GM18526 (cell line): ENCODE measurements at regions not wholly inside any gene's neighbourhood (a gene's known extent, or its start where the extent isn't known, plus 50 kb on each side); places are given as distances from the start of the nearest gene placed in this dataset.

Experiments
- POLR2A ChIP-seq: IDR thresholded peaks from 3 replicates; pipeline ENCODE4 v1.6.1; 2011; ENCODE audit not compliant: insufficient read length; ENCODE audit errors: extremely low read depth

DNA sequence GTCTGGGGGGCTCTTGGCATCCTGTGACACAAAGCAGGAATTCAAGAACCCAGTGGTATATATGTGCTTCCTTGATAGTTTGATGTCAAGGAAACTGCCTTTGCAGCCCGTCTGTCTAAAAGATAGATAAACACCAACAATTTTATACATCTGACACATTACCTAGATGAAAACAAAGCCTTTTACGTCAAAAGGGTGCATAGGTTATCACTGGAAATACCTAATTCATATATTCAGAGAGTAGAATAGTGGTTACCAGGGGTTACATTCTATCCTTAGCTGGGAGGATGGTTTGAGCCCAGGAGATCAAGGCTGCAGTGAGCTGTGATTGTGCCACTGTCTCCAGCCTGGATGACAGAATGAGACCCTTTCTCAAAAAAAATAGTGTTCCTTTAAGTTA lies 356.9 kb upstream of the RASGRP1 start:
- no peak for TF ChIP-seq POLR2A

DNA sequence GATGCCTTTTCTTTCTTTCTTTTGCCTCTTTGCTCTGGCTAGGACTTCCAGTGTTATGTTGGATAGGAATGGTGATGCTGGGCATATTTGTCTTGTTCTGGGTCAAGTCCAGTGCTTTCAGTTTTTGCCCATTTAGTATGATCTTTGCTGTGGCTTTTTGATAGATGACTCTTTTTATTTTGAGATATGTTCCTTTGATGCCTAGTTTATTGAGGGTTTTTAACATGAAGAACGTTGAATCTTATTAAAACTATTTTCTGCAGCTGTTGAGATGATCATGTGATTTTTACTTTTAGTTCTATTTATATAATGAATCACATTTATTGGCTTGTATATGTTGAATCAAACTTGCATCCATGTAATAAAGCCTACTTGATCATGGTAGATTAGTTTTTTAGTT lies 363.8 kb upstream of the RASGRP1 start:
- TF ChIP-seq POLR2A, result no peak

DNA sequence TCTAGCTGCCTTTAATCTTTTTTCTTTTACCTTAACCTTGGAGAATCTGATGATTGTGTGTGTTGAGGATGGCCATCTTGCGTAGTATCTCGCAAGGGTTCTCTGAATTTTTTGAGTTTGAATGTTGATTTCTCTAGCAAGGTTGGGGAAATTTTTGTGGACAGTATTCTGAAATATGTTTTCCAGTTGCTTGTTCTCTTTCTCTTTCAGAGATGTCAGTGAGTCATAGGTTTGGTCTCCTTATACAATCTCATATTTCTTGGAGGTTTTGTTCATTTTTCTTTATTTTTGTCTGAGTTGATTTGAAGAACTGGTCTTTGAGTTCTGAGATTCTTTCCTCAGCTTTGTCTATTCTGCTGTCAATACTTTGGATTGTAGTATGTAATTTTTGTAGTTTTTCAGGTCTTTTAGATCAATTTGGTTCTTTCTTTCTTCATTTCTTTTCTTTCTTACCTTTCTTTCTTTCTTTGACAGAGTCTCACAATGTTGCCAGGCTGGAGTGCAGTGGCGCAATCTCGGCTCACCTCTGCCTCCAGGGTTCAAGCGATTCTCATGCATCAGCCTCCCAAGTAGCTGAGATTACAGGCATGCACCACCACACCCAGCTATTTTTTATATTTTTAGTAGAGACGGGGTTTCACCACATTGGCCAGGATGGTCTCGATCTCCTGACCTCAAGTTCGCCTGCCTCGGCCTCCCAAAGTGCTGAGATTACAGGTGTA lies 366.4 kb upstream of the RASGRP1 start:
- no peak for TF ChIP-seq POLR2A

DNA sequence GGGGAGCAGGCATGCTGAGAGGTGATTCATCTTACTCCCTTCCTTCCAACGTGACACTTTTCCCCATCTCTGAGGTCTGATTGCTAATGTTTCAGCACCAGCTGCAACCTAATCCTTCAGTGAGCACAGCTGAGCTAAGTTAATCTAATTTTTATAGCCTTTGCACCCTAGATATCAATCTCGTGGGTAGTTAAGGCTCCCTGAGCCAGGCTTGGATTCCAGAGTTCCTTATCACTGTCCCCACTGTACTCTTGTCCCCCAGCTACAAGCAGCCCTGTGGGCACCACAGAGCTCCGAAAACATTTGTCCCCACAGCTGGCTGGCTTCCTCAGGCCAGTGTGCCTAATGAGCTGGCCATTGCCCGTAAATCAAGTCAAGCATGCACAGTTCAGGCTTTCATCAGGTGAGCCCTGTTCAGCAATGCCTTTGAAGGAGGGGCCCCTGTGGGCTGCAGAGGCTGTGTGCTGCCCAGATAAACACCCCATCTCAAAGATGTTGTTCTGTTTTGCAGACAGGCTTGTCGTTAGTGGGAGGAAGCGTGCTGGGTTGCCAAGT lies 376.9 kb upstream of the RASGRP1 start:
- TF ChIP-seq POLR2A, result no peak

DNA sequence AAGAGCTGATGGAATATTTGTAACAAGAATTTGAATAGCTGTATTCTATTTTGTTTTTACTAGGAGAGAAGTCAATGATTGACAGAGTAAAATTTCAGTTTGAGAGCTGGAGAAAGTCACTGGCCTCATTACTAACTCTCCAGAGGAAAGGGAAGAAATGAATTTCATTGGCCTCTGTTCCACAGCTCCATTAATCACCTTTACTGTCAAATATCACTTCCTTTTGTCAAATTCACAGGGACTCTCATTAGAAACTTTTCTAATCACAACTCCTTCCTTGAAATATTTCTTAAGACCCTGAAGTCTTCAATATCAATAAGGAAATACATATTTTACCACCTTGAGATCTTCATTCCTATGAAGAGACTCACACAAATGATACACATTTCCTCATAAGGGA lies 379.9 kb upstream of the RASGRP1 start:
- no peak for TF ChIP-seq POLR2A

DNA sequence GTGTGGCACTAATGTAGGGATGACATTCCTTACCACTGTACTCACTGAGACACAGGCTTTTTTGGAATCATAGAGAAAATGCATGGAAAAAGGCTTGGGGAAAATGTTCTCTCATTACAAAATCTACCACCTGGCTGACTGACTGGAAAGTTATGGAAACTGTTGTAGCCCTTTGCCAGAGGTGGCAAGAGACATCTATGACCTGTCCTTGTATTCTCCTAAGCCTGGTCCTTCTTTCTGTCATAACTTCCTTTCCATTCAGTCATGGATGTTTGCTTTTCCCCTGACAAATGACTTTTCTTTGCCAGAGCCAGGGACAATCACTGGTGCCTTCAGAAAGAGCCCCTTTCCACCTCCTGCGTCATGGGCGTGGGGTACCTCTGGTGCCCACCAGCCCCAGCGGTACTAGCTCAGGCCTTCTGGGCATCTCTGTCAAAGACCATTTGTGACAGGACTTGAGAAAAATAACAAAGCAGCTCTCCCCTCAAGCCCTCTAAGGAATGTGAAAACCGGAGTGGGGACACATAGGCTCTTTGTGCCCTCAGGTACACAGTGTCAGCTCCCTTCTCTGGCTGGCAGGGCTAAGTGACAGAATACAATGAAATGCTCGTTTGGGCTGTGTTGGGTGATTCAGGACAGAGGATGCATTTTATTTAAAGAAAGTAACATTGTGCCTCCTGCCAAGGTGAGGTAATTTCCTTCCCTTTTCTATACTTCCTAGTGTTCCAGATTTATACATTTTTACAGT lies 381.1 kb upstream of the RASGRP1 start:
- no peak for TF ChIP-seq POLR2A

DNA sequence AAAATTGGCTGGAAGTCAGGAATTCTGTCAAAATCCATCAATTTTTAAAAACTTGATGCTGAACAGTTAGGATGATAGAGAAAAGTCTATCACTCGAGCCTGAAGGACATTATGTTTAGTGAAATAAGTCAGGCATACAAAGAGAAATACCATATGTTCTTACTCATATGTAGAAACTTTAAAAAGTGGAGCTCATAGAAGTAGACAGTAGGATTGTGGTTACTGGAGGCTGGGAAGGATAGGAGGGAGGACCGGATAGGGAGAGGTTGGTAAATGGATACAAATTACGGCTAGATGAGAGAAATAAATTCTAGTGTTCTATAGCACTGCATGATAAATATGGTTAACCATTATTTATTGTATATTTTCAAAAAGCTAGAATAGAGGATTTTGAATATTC lies 389.5 kb upstream of the RASGRP1 start:
- TF ChIP-seq POLR2A, result no peak

DNA sequence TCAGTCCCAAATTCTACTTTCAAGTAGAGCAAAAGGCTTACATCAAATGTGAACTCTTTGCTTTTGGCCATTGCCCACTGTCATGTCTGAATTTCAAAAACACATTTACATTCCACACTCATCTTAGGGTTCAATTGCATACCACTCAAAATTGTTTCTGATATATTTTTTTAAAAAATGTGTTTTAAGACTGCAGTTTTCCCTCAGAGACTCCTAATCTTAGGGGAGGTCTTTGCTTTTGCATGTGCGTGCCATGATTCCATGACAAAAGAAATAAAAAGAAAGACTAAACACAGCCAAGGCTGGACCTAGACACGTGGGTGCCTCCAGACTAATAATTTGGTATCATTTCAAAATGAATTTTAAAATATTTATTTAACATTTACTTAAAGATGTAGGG lies 396.8 kb upstream of the RASGRP1 start:
- no peak for TF ChIP-seq POLR2A

DNA sequence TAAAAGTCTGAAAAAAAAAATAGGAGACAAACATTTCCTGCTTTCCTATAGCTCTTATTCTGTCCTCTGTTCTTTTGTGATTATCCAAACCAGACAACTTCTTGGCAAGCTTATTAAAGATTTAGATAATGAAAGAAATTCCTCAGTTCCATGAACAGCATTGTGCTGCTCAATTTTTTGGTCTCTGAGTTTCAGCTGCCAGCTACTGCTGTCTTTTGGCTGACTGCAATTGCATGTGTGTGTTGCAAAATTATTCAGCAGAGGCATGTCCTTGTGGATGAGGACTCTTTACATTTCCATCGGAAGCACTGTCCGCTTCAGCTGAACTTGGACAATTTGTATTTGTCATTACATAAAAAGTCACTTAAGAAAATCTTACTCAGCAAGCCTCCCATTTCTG lies 397.3 kb upstream of the RASGRP1 start:
- TF ChIP-seq POLR2A, result no peak

DNA sequence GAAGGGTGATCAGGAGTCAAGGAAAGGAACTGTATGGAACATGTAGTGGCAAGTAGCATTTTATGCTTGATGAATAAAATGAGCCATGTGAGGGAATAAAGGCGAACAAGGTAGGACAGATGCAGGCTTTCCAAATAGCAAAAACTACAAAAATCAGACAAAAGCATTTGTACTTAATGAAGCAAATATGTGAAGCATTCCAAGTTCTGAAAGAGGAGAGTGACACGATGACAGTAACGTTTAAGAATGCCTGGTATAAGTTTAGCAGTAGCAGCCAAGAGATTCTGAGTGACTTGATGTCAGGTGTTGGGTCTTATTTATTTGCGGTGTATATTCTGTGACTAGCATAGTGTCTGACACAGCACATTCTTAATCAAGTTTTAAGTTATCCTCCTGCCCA lies 408.2 kb upstream of the RASGRP1 start:
- no peak for TF ChIP-seq POLR2A

DNA sequence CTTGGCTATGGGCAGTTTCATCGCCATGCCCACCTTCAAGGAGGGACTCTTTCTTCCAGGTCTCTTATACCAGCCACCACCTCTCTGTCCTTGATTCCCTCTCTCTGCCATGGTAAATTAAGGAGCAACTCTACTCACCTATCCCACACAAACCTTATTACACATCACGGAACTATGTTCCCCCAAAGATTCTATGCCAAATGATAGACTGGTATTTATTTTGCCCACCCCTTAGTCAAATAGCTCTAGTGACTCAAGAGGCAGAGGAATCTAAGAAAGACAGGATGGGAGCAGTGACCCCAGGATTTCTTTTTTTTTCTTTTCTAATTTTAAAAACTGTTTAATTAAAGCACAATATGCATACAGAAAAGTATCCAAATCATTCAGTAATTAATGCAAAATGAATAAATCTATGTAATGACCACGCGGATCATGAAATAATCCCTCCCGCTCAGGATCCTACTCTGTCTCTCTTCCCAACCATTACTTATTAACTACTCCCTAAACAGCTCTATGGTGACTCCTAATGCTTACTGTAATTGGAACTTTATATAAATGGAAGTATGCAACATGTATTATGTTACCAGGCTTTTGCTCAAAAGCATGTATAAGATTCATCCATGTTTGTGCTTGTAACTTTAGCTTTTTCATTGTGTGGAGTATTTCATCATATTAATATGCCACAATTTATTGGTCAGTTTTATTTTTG lies 410.8 kb upstream of the RASGRP1 start:
- TF ChIP-seq POLR2A, result no peak

DNA sequence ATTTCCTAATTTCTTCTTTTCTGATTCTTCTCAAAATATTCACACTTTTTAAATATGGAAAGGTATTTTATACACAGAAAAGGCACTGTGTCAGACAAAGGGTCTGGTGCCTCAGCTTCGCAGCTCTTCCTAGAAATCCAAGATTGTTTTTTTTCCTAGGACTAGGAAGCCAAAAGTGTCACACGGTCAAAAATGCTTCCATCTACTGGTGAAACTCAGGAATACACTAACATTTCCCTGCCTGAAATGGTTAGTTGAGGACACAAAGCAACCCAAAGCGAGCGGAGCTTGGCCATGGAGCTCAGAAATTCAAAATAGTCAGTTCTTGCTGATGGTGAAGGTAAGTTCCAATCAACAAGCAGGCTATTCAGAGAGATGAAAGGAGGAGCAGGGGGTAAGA lies 426.5 kb upstream of the RASGRP1 start:
- no peak for TF ChIP-seq POLR2A

DNA sequence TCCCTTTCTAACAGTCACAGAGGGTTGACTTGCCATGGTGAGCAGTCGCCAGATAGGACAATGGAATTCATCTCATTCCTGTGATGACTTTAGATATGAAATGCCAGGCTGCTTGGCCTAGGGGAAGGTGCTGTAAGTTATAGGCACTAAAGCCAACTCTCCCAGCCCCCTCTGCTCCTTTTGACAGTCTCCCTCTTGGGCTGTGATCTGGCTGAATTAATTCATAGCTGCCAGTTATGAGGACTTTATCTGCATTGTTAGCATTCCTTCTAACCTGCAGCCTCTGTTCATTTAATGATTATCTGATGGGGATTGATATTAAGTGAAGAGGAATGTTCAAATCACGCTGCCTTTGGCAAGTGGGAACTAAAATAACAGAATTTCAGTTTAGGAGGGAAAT lies 427.1 kb upstream of the RASGRP1 start:
- TF ChIP-seq POLR2A, result no peak

DNA sequence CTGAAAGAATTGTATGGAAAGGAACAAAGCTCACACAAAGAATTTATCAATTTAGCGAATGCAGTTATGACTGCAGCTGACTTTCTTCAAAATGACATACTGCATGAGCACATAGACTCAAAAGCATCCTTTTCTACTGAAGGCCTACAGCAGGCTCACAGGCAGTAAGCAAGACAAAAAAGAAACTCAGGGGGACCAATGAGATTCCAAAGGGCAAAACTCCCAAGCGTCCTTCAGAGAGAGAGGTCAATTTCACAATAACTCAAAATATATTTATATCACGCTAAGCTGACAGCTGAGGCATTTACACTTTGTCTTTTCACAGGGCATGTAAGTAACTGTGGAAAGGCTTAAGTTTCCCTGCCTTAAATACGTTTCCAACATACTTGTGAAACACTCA lies 427.9 kb upstream of the RASGRP1 start:
- no peak for TF ChIP-seq POLR2A

DNA sequence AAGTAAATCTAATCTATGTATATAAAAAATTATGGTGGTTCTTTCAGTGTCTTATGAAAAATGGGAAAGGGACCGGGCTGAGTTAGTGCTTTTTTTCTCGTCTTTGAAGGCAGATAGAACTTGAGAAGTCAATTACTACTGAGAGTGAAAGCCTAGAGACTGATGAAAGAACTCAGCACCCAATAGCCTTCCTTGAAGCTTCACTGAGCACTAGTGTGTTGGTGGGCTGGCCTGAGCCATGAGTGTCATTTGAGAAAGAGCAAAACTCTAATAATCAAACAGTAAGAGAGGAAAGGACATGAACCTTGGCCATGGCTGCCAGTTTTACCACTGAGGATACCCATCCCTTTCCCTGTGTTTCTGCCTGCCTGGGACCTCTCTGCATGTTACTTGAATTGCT lies 428.3 kb upstream of the RASGRP1 start:
- no peak for TF ChIP-seq POLR2A

DNA sequence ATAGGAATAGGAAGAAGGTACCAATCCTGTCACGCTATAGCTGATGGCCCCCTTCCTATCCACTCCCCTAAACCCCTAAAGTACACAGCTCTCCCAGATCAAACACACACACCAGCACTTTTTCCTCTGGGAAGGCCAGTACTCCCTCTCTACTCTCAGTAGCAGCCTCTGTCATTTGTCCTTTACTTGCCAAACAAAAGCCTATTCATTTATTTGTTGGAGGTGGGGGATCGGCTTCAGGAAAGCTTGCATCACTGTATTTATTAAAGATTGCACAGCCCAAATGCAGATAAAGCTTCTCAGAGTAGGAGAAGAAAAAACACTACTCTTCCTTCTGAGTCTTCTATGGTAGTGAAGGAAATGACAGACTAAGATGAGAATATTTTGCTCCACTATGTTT lies 429.7 kb upstream of the RASGRP1 start:
- TF ChIP-seq POLR2A, result no peak
